Ovary (tissue), 3 donors: ENCODE measurements at regions not wholly inside any gene's neighbourhood (a gene's known extent, or its start where the extent isn't known, plus 50 kb on each side); places are given as distances from the start of the nearest gene placed in this dataset.

Experiments used
- CTCF ChIP-seq, 3 donors: fragments of 450-650 bp in 2 of 3; fragments of 200-600 bp in 1 of 3; IDR thresholded peaks; one replicate each; pipeline versions ENCODE4 v1.5.1 to v1.8.0; 2016 to 2022; ENCODE audit warnings: antibody characterized with exemption in 3 of 3, mild to moderate bottlenecking in 1 of 3
- POLR2A ChIP-seq: fragments of 450-650 bp; IDR thresholded peaks from one replicate; pipeline ENCODE4 v1.6.1; 2017; ENCODE audit warnings: antibody characterized with exemption, mild to moderate bottlenecking, moderate library complexity
- donor health status: DM: no; HTN: no; CAD: no.

- TF ChIP-seq CTCF (IDR thresholded peaks at IDR 0.05) (no peak), POLR2A (no peak)
Measured at GRCh38 chr18:1267021-1267420, 362.4 kb downstream of the ADCYAP1 start.
